Naive B cell (primary cell): ENCODE measurements at regions not wholly inside any gene's neighbourhood (a gene's known extent, or its start where the extent isn't known, plus 50 kb on each side); places are given as distances from the start of the nearest gene placed in this dataset.
"Not testable (repeated sequence)": the region's sequence is repeated elsewhere in the genome, so short reads cannot be mapped to it uniquely, and the experiment has no call there.

Experiments
- ATAC-seq, 2 donors: fragments of 150-1000 bp; cut with Tn5 transposase; 2 replicates each; pipeline ENCODE4 v1.10.0; 2021; ENCODE audit warnings: low read depth in 2 of 2, mild to moderate bottlenecking in 2 of 2, moderate library complexity in 2 of 2
- DNase-seq: peaks from one replicate; pipeline ENCODE4 v3.0.0; 2022
- H3K27ac Mint-ChIP-seq, 6 donors: one replicate each; pipeline ENCODE4 v1.8.0; 2020 to 2022; ENCODE audit warnings: mild to moderate bottlenecking in 6 of 6, mixed read lengths in 6 of 6, moderate library complexity in 5 of 6, inconsistent platforms in 2 of 6
- H3K27me3 Mint-ChIP-seq, 3 donors: one replicate each; pipeline ENCODE4 v1.8.0; 2021 to 2022; ENCODE audit warnings: mixed read lengths in 3 of 3, mild to moderate bottlenecking in 1 of 3
- H3K36me3 Mint-ChIP-seq, 2 donors: one replicate each; pipeline ENCODE4 v1.8.0; 2020 to 2022; ENCODE audit warnings: mixed read lengths in 2 of 2, inconsistent platforms in 1 of 2, mild to moderate bottlenecking in 1 of 2
- H3K4me1 Mint-ChIP-seq, 3 donors: one replicate each; pipeline ENCODE4 v1.8.0; 2020 to 2022; ENCODE audit warnings: mixed read lengths in 3 of 3, inconsistent platforms in 1 of 3, mild to moderate bottlenecking in 1 of 3, moderate library complexity in 1 of 3
- H3K4me3 Mint-ChIP-seq, 8 donors: one replicate each; pipeline ENCODE4 v1.8.0; 2020 to 2022; ENCODE audit warnings: mild to moderate bottlenecking in 8 of 8, mixed read lengths in 8 of 8, moderate library complexity in 8 of 8, inconsistent platforms in 2 of 8
- H3K9me3 Mint-ChIP-seq, 7 donors: one replicate each; pipeline ENCODE4 v1.8.0; 2020 to 2022; ENCODE audit warnings: mixed read lengths in 7 of 7, mild to moderate bottlenecking in 5 of 7, inconsistent platforms in 2 of 7, moderate library complexity in 1 of 7

GRCh38 chr4:107366016-107366735 is 330.1 kb upstream of the DKK2 start:
- Mint-ChIP-seq H3K4me1 (no peaks in the 10 kb centered on the region), H3K36me3 (no peaks in the 10 kb centered on the region), H3K9me3 (peaks cover 0 to 9% (median 3%) of the 10 kb centered on the region in 7 donors), H3K4me3 (no peak overlapping the region), H3K27me3 (no peaks in the 10 kb centered on the region), H3K27ac (no peak overlapping the region)
- no peak for ATAC-seq
- no peak for DNase-seq

GRCh38 chr4:107363125-107363524 is 327.0 kb upstream of the DKK2 start:
- no peak for DNase-seq
- ATAC-seq, result no peak
- no peak overlapping the region for H3K4me3 Mint-ChIP-seq
- no peaks in the 10 kb centered on the region for H3K4me1 Mint-ChIP-seq
- peaks cover 0 to 9% (median 0%) of the 10 kb centered on the region in 7 donors for H3K9me3 Mint-ChIP-seq
- no peaks in the 10 kb centered on the region for H3K36me3 Mint-ChIP-seq
- no peaks in the 10 kb centered on the region for H3K27me3 Mint-ChIP-seq
- no peak overlapping the region for H3K27ac Mint-ChIP-seq

GRCh38 chr4:107359208-107359607 is 323.1 kb upstream of the DKK2 start:
- Mint-ChIP-seq H3K9me3 (peaks cover 0 to 9% (median 0%) of the 10 kb centered on the region in 7 donors), H3K4me1 (no peaks in the 10 kb centered on the region), H3K27me3 (no peaks in the 10 kb centered on the region), H3K36me3 (no peaks in the 10 kb centered on the region), H3K27ac (no peak overlapping the region), H3K4me3 (no peak overlapping the region)
- DNase-seq (no peak), ATAC-seq (no peak)

- not testable (repeated sequence) for H3K36me3 Mint-ChIP-seq, H3K27me3 Mint-ChIP-seq, H3K4me1 Mint-ChIP-seq, H3K4me3 Mint-ChIP-seq, H3K27ac Mint-ChIP-seq, H3K9me3 Mint-ChIP-seq, ATAC-seq, DNase-seq
Measured at GRCh38 chr4:107354304-107354703, 318.2 kb upstream of the DKK2 start.

- no peak overlapping the region for H3K4me3 Mint-ChIP-seq
- no peak overlapping the region for H3K27ac Mint-ChIP-seq
- H3K4me1 Mint-ChIP-seq, result no peaks in the 10 kb centered on the region
- ATAC-seq, result no peak
- peaks cover 0 to 5% (median 2%) of the 10 kb centered on the region in 7 donors for H3K9me3 Mint-ChIP-seq
- DNase-seq, result no peak
- no peaks in the 10 kb centered on the region for H3K36me3 Mint-ChIP-seq
- H3K27me3 Mint-ChIP-seq, result no peaks in the 10 kb centered on the region
Measured at GRCh38 chr4:107351196-107351595, 315.1 kb upstream of the DKK2 start.

GRCh38 chr4:107349732-107350131 is 313.6 kb upstream of the DKK2 start:
- DNase-seq, result no peak
- no peaks in the 10 kb centered on the region for H3K27me3 Mint-ChIP-seq
- ATAC-seq, result no peak
- H3K36me3 Mint-ChIP-seq, result no peaks in the 10 kb centered on the region
- H3K27ac Mint-ChIP-seq, result no peak overlapping the region
- H3K4me3 Mint-ChIP-seq, result no peak overlapping the region
- peaks cover 0 to 5% (median 0%) of the 10 kb centered on the region in 7 donors for H3K9me3 Mint-ChIP-seq
- no peaks in the 10 kb centered on the region for H3K4me1 Mint-ChIP-seq

GRCh38 chr4:107349266-107349665 is 313.2 kb upstream of the DKK2 start:
- no peak for ATAC-seq
- no peak overlapping the region for H3K27ac Mint-ChIP-seq
- no peak overlapping the region for H3K4me3 Mint-ChIP-seq

GRCh38 chr4:107348188-107349050 is 312.3 kb upstream of the DKK2 start:
- Mint-ChIP-seq H3K36me3 (no peaks in the 10 kb centered on the region), H3K9me3 (no peaks in the 10 kb centered on the region), H3K4me3 (no peak overlapping the region), H3K4me1 (no peaks in the 10 kb centered on the region), H3K27ac (no peak overlapping the region), H3K27me3 (no peaks in the 10 kb centered on the region)
- ATAC-seq, result no peak
- DNase-seq, result no peak

More at GRCh38 chr4:107349266-107349665, 313.2 kb upstream of the DKK2 start:
- no peak for DNase-seq
- Mint-ChIP-seq H3K27me3 (no peaks in the 10 kb centered on the region), H3K4me1 (no peaks in the 10 kb centered on the region), H3K36me3 (no peaks in the 10 kb centered on the region), H3K9me3 (peaks cover 0 to 5% (median 0%) of the 10 kb centered on the region in 7 donors)

GRCh38 chr4:107333518-107333917 is 297.4 kb upstream of the DKK2 start:
- Mint-ChIP-seq H3K4me3 (no peak overlapping the region), H3K27ac (no peak overlapping the region), H3K36me3 (peaks cover 0 to 4% of the 10 kb centered on the region in 2 donors), H3K9me3 (peaks cover 0 to 26% (median 6%) of the 10 kb centered on the region in 7 donors), H3K27me3 (peaks cover 0 to 5% (median 0%) of the 10 kb centered on the region in 3 donors), H3K4me1 (no peaks in the 10 kb centered on the region)
- DNase-seq, result no peak
- ATAC-seq, result no peak

- not testable (repeated sequence) for H3K27ac Mint-ChIP-seq, H3K4me3 Mint-ChIP-seq, H3K27me3 Mint-ChIP-seq, H3K4me1 Mint-ChIP-seq, DNase-seq, ATAC-seq
- H3K9me3 Mint-ChIP-seq, result peaks cover 0 to 34% (median 9%) of the 10 kb centered on the region in 7 donors
- peaks cover 0 to 11% of the 10 kb centered on the region in 2 donors for H3K36me3 Mint-ChIP-seq
Measured at GRCh38 chr4:107332656-107333055, 296.5 kb upstream of the DKK2 start.

- Mint-ChIP-seq H3K9me3 (peaks cover 0 to 34% (median 7%) of the 10 kb centered on the region in 7 donors), H3K36me3 (peaks cover 0 to 11% of the 10 kb centered on the region in 2 donors), H3K27me3 (no peaks in the 10 kb centered on the region), H3K4me1 (no peaks in the 10 kb centered on the region), H3K4me3 (no peak overlapping the region), H3K27ac (no peak overlapping the region)
- no peak for DNase-seq
- ATAC-seq, result no peak
Measured at GRCh38 chr4:107330916-107331315, 294.8 kb upstream of the DKK2 start.

GRCh38 chr4:107319386-107319785 is 283.3 kb upstream of the DKK2 start:
- Mint-ChIP-seq H3K4me1 (no peaks in the 10 kb centered on the region), H3K4me3 (no peak overlapping the region), H3K27me3 (no peaks in the 10 kb centered on the region), H3K9me3 (peaks cover 0 to 9% (median 5%) of the 10 kb centered on the region in 7 donors), H3K36me3 (no peaks in the 10 kb centered on the region), H3K27ac (no peak overlapping the region)
- ATAC-seq, result no peak
- DNase-seq, result no peak

GRCh38 chr4:107318078-107318477 is 282.0 kb upstream of the DKK2 start:
- no peaks in the 10 kb centered on the region for H3K27me3 Mint-ChIP-seq
- no peak overlapping the region for H3K4me3 Mint-ChIP-seq
- peaks cover 0 to 9% (median 5%) of the 10 kb centered on the region in 7 donors for H3K9me3 Mint-ChIP-seq
- no peaks in the 10 kb centered on the region for H3K4me1 Mint-ChIP-seq
- no peak overlapping the region for H3K27ac Mint-ChIP-seq
- no peaks in the 10 kb centered on the region for H3K36me3 Mint-ChIP-seq
- ATAC-seq (no peak), DNase-seq (no peak)

GRCh38 chr4:107317611-107318010 is 281.5 kb upstream of the DKK2 start:
- Mint-ChIP-seq H3K36me3 (no peaks in the 10 kb centered on the region), H3K27ac (no peak overlapping the region), H3K9me3 (peaks cover 0 to 7% (median 5%) of the 10 kb centered on the region in 7 donors), H3K4me1 (no peaks in the 10 kb centered on the region), H3K27me3 (no peaks in the 10 kb centered on the region), H3K4me3 (no peak overlapping the region)
- ATAC-seq (no peak), DNase-seq (no peak)
